Keratinocyte (primary cell): ENCODE measurements at regions not wholly inside any gene's neighbourhood (a gene's known extent, or its start where the extent isn't known, plus 50 kb on each side); places are given as distances from the start of the nearest gene placed in this dataset.
"Not testable (repeated sequence)": the region's sequence is repeated elsewhere in the genome, so short reads cannot be mapped to it uniquely, and the experiment has no call there.

Experiments
- DNase-seq: peaks from one replicate; pipeline ENCODE4 v3.0.0-alpha.2; 2011; ENCODE audit warnings: low read depth, missing footprints, low spot score
- FAIRE-seq: peaks from 2 replicates; lab custom pipeline; 2011; peaks lifted over from hg19 to GRCh38; lab: Jason Lieb, UNC
- H2AFZ ChIP-seq: 2 replicates; pipeline ENCODE4 v1.6.0; 2012; ENCODE audit warnings: low read length, control low read depth, inconsistent platforms; ENCODE audit not compliant: control insufficient read depth
- H3K27ac ChIP-seq: 2 replicates; pipeline ENCODE4 v1.5.1; 2011; ENCODE audit warnings: low read length; ENCODE audit not compliant: control insufficient read depth, insufficient read depth
- H3K27me3 ChIP-seq: 3 replicates; pipeline ENCODE4 v1.6.0; 2011; ENCODE audit warnings: low read length; ENCODE audit not compliant: control insufficient read depth, insufficient read depth; ENCODE audit errors: extremely low read depth
- H3K36me3 ChIP-seq, 2 experiments: 2 replicates in 1 of 2; 3 replicates in 1 of 2; pipeline ENCODE4 v1.5.1; 2011; ENCODE audit warnings: low read length in 2 of 2, mild to moderate bottlenecking in 1 of 2; ENCODE audit not compliant: control insufficient read depth in 2 of 2, insufficient read depth in 2 of 2; ENCODE audit errors: extremely low read depth in 1 of 2
- H3K4me1 ChIP-seq: 3 replicates; pipeline ENCODE4 v1.5.1; 2011; ENCODE audit warnings: low read length; ENCODE audit not compliant: control insufficient read depth, insufficient read depth; ENCODE audit errors: extremely low read depth
- H3K4me2 ChIP-seq: 3 replicates; pipeline ENCODE4 v1.6.0; 2011; ENCODE audit warnings: low read depth, low read length; ENCODE audit not compliant: control insufficient read depth, insufficient read depth; ENCODE audit errors: extremely low read depth
- H3K4me3 ChIP-seq, 3 experiments: fragments of 200-600 bp in 1 of 3; sonication (generic) in 1 of 3; 2 replicates in 2 of 3; 3 replicates in 1 of 3; pipeline ENCODE4 v1.5.1; 2011 to 2016; ENCODE audit warnings: low read length in 3 of 3, mild to moderate bottlenecking in 3 of 3, control low read depth in 2 of 3, inconsistent platforms in 1 of 3, low read depth in 1 of 3, mixed read lengths in 1 of 3, mixed run types in 1 of 3, moderate library complexity in 1 of 3; ENCODE audit not compliant: control insufficient read depth in 2 of 3, insufficient read depth in 2 of 3; ENCODE audit errors: extremely low read depth in 1 of 3
- H3K79me2 ChIP-seq: 2 replicates; pipeline ENCODE4 v1.6.0; 2012; ENCODE audit warnings: low read length; ENCODE audit not compliant: control insufficient read depth, insufficient read depth
- H3K9ac ChIP-seq: 3 replicates; pipeline ENCODE4 v1.6.0; 2011; ENCODE audit warnings: low read length; ENCODE audit not compliant: control insufficient read depth, insufficient read depth; ENCODE audit errors: extremely low read depth
- H3K9me1 ChIP-seq: 3 replicates; pipeline ENCODE4 v1.6.0; 2011; ENCODE audit warnings: low read length; ENCODE audit not compliant: control insufficient read depth, insufficient read depth; ENCODE audit errors: extremely low read depth
- H3K9me3 ChIP-seq: 2 replicates; pipeline ENCODE4 v1.5.1; 2012; ENCODE audit warnings: low read depth, low read length; ENCODE audit not compliant: control insufficient read depth
- H4K20me1 ChIP-seq: 3 replicates; pipeline ENCODE4 v1.6.0; 2011; ENCODE audit warnings: low read length; ENCODE audit not compliant: control insufficient read depth, insufficient read depth; ENCODE audit errors: extremely low read depth
- EZH2 ChIP-seq: IDR thresholded peaks from one replicate; pipeline ENCODE4 v1.6.1; 2012; ENCODE audit warnings: inconsistent platforms, mild to moderate bottlenecking, low read length, moderate library complexity
- dilution Hi-C: fragments of 300-500 bp; cut with MboI; formaldehyde crosslinking; loops from one replicate; pipeline ENCODE4 v1.7.0; 2020; ENCODE audit warnings: low sequenced_read_pairs; ENCODE audit not compliant: extremely low pct_ligation_motif_present
- TF ChIP-seq, protein P1 (sequence below), 3 experiments: IDR thresholded peaks in 1 of 3; conservative IDR thresholded peaks in 1 of 3; optimal IDR thresholded peaks in 1 of 3; 2 replicates in 2 of 3; 3 replicates in 1 of 3; pipeline versions ENCODE3 to v1.5.1; 2011; ENCODE audit warnings: low read length in 3 of 3, mild to moderate bottlenecking in 3 of 3, moderate library complexity in 2 of 3, control low read depth in 1 of 3, inconsistent platforms in 1 of 3; ENCODE audit not compliant: insufficient read depth in 2 of 3; ENCODE audit errors: extremely low read depth in 1 of 3

DNA sequence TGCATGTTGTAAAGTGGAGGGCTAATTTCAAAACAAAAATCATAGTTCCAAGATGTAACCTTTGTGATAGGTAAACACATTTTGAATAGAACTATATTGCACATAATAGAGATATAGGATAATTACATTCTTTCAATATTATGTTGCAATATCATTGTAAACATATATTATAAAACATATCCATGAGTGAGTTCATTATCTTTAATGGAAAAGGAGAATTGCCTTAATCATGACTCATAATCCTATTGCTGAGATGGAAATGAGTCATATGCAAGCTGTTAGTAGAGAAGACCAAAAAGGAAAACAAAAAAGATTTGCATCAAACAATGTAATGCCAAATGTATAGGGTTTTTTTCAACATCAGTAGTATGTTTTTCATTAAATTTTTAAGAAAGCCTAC, 73.7 kb upstream of the WDR44 start:
- dilution Hi-C loops: no loop called here

DNA sequence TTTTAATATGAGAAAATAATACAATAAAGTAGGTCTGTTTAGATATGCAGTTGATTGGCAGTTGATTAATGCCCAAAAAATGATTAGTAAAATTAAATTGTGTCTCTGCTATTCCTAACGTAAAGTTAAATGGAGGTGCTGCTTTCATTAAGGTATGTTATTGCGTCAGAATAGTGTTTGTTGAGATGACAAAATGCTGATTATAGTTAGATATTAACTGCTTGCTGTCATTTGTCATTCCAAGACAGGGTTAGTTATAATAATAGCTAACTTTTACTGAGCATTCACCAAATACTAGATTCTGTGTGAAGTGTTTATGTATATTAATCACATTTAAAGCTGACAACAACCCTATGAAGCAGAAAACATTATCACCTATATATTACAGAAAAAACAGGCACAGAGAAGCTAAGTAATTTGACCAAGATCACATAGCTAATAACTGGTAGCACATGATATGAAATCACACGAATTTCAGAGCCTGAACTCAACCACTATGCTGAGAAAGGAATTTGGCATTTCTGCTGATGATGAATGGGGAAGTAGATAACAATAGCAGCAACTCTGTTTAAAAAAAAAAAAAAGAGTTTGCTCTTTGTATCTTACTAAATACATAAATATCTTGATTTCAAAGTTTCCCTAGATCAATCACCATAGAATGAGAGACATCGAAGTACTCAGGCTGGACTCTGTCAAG, 59.7 kb upstream of the WDR44 start:
- Histone ChIP-seq H4K20me1 (no peaks in the 10 kb centered on the region), H2AFZ (no peak overlapping the region), H3K4me2 (no peak overlapping the region), H3K9me1 (no peaks in the 10 kb centered on the region), H3K79me2 (no peaks in the 10 kb centered on the region), H3K36me3 (no peaks in the 10 kb centered on the region), H3K4me3 (no peak overlapping the region), H3K9me3 (no peaks in the 10 kb centered on the region), H3K27ac (no peak overlapping the region), H3K27me3 (no peaks in the 10 kb centered on the region), H3K4me1 (no peaks in the 10 kb centered on the region), H3K9ac (no peak overlapping the region)
- no peak for TF ChIP-seq EZH2
- TF ChIP-seq, protein P1, sequence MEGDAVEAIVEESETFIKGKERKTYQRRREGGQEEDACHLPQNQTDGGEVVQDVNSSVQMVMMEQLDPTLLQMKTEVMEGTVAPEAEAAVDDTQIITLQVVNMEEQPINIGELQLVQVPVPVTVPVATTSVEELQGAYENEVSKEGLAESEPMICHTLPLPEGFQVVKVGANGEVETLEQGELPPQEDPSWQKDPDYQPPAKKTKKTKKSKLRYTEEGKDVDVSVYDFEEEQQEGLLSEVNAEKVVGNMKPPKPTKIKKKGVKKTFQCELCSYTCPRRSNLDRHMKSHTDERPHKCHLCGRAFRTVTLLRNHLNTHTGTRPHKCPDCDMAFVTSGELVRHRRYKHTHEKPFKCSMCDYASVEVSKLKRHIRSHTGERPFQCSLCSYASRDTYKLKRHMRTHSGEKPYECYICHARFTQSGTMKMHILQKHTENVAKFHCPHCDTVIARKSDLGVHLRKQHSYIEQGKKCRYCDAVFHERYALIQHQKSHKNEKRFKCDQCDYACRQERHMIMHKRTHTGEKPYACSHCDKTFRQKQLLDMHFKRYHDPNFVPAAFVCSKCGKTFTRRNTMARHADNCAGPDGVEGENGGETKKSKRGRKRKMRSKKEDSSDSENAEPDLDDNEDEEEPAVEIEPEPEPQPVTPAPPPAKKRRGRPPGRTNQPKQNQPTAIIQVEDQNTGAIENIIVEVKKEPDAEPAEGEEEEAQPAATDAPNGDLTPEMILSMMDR (optimal IDR thresholded peaks at IDR 0.05 in 1 of 3, IDR thresholded peaks at IDR 0.05 in 1 of 3, conservative IDR thresholded peaks at IDR 0.05 in 1 of 3; ENCODE audit: extremely low read depth in 1 of 3, insufficient read depth in 2 of 3, low read length in 3 of 3): no peak
- DNase-seq: no peak
- dilution Hi-C loops: no loop called here
- no peak for FAIRE-seq

More for the DNA sequence above, 73.7 kb upstream of the WDR44 start:
- Histone ChIP-seq H3K9ac (no peak overlapping the region), H3K36me3 (no peaks in the 10 kb centered on the region), H3K4me2 (no peak overlapping the region), H3K4me3 (no peak overlapping the region), H3K27ac (no peak overlapping the region), H3K79me2 (no peaks in the 10 kb centered on the region), H4K20me1 (no peaks in the 10 kb centered on the region), H3K4me1 (peaks cover 3% of the 10 kb centered on the region), H3K27me3 (no peaks in the 10 kb centered on the region), H3K9me1 (no peaks in the 10 kb centered on the region), H2AFZ (no peak overlapping the region), H3K9me3 (no peaks in the 10 kb centered on the region)
- FAIRE-seq (no peak), DNase-seq (peak; percentile 5)
- TF ChIP-seq EZH2: no peak
- TF ChIP-seq, protein P1 (optimal IDR thresholded peaks at IDR 0.05 in 1 of 3, IDR thresholded peaks at IDR 0.05 in 1 of 3, conservative IDR thresholded peaks at IDR 0.05 in 1 of 3; ENCODE audit: extremely low read depth in 1 of 3, insufficient read depth in 2 of 3, low read length in 3 of 3): no peak

DNA sequence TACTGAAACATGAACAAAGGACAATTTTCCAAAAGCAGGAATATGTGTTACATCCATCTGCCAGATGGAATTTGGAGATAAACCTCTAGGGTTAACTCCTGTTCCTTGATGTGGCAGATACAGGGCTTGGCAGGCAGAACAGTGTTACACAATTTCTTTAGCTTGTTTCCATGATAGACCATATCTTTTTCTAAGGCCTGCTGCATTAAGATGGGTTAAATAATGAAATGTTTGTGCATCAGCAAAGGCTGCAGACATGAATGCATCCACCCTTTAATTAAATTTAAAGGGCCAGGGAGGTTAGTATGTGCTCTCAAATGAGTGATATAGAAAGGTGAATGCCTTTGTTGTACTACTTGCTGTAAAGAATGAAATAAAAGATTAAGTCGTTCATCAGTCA, 50.1 kb upstream of the WDR44 start:
- H3K4me1 ChIP-seq, H3K27ac ChIP-seq, H3K4me2 ChIP-seq, H3K9me1 ChIP-seq, H3K27me3 ChIP-seq, H3K79me2 ChIP-seq, dilution Hi-C loops, DNase-seq, FAIRE-seq, H3K4me3 ChIP-seq, H3K36me3 ChIP-seq, H4K20me1 ChIP-seq, H3K9me3 ChIP-seq, H2AFZ ChIP-seq, H3K9ac ChIP-seq: not testable (repeated sequence)
